IgD-negative memory B cell (primary cell): ENCODE measurements at regions not wholly inside any gene's neighbourhood (a gene's known extent, or its start where the extent isn't known, plus 50 kb on each side); places are given as distances from the start of the nearest gene placed in this dataset.
"Not testable (repeated sequence)": the region's sequence is repeated elsewhere in the genome, so short reads cannot be mapped to it uniquely, and the experiment has no call there.

Experiments used
- H3K27ac Mint-ChIP-seq, 3 donors: one replicate each; pipeline ENCODE4 v1.8.0; 2020 to 2022; ENCODE audit warnings: mild to moderate bottlenecking in 3 of 3, mixed read lengths in 3 of 3, moderate library complexity in 1 of 3
- H3K27me3 Mint-ChIP-seq: one replicate; pipeline ENCODE4 v1.8.0; 2021; ENCODE audit warnings: mixed read lengths
- H3K36me3 Mint-ChIP-seq: one replicate; pipeline ENCODE4 v1.8.0; 2020; ENCODE audit warnings: mild to moderate bottlenecking, mixed read lengths
- H3K4me1 Mint-ChIP-seq, 3 donors: one replicate each; pipeline ENCODE4 v1.8.0; 2020 to 2022; ENCODE audit warnings: mixed read lengths in 3 of 3, mild to moderate bottlenecking in 1 of 3
- H3K4me3 Mint-ChIP-seq, 4 donors: one replicate each; pipeline ENCODE4 v1.8.0; 2020 to 2022; ENCODE audit warnings: mild to moderate bottlenecking in 4 of 4, mixed read lengths in 4 of 4, moderate library complexity in 3 of 4
- H3K9me3 Mint-ChIP-seq, 3 donors: one replicate each; pipeline ENCODE4 v1.8.0; 2020 to 2021; ENCODE audit warnings: mixed read lengths in 3 of 3, mild to moderate bottlenecking in 1 of 3

DNA sequence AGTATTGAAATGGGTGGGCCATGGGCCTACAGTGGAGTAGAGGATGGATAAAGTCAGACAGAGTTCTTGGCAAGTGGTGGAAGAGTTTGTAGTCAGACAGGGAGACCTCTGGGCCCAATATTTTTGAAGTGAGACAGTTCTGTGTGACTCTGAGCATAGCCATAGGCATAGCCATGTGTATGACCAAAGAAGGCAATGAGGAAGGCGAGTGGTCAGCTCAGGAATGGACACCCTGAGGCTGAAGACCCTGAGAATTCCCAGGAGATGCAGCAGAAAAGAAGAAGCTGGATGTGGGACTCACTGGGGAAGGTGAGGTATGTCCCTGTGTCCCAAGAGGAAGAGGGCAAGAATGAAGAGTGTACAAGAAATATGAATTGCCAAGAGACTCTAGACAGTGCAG, 210.6 kb upstream of the IRF2BP2 start:
- peaks cover 2% of the 10 kb centered on the region for H3K36me3 Mint-ChIP-seq
- H3K27me3 Mint-ChIP-seq, result no peaks in the 10 kb centered on the region
- H3K4me1 Mint-ChIP-seq, result no peaks in the 10 kb centered on the region
- H3K9me3 Mint-ChIP-seq, result no peaks in the 10 kb centered on the region
- no peak overlapping the region for H3K27ac Mint-ChIP-seq
- H3K4me3 Mint-ChIP-seq, result no peak overlapping the region

DNA sequence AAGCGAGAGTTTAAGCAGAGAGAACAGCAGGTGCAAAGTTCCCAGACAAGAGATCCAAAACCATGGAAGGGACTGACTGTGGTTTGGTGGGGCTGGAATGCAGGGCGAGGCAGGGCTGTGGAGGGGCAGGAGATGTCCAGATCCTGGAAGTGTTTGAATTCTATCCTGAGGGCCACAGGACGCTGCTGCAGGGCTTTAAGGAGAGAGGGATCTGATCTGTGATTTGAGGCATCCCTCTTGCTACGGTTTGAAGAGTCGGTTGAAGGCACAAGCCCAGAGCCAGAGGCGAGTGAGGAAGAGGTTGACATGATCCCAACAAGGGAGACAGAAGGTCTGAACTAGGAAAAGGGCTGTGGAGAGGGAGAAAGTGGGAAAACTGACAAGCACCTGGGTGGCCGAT, 209.9 kb upstream of the IRF2BP2 start:
- H3K27me3 Mint-ChIP-seq, H3K36me3 Mint-ChIP-seq, H3K9me3 Mint-ChIP-seq, H3K27ac Mint-ChIP-seq, H3K4me1 Mint-ChIP-seq, H3K4me3 Mint-ChIP-seq: not testable (repeated sequence)

DNA sequence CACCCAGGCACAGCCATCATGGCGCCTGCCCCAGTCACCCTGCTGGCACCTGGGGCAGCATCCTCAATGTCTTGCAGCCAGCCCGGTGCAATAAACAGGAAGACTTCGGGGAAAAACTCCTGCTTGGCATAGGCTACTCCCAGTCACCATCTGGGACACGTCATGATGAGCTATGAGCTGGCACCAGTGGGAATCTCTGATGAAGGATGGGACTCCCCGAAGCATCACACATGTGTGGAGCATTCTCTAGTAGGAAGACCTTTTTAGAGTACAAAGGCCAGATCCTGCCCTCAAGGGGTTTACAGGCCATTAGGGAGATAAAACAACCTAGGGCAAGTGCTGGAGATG, 208.0 kb upstream of the IRF2BP2 start:
- not testable (repeated sequence) for H3K36me3 Mint-ChIP-seq, H3K4me3 Mint-ChIP-seq, H3K9me3 Mint-ChIP-seq, H3K27me3 Mint-ChIP-seq, H3K4me1 Mint-ChIP-seq, H3K27ac Mint-ChIP-seq

DNA sequence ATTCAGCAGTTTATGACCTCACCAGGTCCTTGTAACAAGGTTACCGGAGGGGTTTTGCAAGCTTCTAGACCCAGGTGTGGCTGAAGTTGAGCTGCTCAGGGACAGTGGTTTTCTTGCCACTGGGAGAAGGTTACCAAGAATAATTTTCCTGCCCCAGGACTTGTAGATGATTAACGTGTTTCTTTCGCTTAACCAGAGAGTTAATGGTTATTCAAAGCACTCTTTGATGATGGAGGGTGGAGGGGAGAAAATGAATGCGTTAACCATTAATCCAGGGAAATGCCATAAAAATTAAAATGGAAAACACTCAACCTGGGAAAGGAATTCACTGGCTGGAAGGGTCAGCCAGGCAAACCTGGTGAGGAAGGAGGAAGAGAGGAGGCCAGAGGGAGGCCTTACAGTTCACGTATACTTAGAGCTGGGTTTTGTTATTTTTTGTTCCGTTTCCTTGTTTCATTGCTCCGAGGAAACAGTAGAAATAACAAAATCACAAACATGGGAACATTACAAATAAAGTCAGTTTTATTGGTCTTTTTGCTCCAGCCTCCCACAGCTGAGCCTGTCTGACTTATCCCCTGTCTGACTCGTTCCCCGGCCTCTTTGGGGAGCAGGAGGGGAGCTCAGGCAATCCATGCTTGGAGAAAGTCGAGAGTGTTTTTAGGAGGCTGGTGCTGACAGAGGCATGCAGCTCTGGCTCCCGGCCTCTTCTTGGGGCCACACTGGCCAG, 207.5 kb upstream of the IRF2BP2 start:
- H3K27me3 Mint-ChIP-seq, H3K36me3 Mint-ChIP-seq, H3K9me3 Mint-ChIP-seq, H3K27ac Mint-ChIP-seq, H3K4me3 Mint-ChIP-seq, H3K4me1 Mint-ChIP-seq: not testable (repeated sequence)

DNA sequence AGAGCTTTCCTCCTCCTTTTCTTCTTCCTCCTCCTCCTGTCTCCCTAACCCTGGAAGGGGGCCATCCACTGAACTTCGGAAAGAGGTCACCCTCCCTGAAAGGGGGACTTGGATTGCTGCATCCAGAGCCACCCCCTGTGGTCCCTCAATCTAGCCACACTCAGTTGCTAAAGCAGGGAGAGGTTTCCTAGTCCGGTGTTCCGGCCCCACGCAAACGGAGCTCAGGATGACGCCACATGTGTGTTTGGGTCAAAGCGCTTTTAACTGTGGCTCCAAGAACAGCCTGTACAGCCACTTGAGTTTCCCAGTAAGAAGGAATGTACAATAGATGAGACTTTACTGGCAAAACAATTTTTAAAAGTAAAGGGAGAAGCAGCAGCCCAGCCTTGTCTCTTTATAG, 206.9 kb upstream of the IRF2BP2 start:
- H3K36me3 Mint-ChIP-seq, H3K4me1 Mint-ChIP-seq, H3K27ac Mint-ChIP-seq, H3K9me3 Mint-ChIP-seq, H3K27me3 Mint-ChIP-seq, H3K4me3 Mint-ChIP-seq: not testable (repeated sequence)

DNA sequence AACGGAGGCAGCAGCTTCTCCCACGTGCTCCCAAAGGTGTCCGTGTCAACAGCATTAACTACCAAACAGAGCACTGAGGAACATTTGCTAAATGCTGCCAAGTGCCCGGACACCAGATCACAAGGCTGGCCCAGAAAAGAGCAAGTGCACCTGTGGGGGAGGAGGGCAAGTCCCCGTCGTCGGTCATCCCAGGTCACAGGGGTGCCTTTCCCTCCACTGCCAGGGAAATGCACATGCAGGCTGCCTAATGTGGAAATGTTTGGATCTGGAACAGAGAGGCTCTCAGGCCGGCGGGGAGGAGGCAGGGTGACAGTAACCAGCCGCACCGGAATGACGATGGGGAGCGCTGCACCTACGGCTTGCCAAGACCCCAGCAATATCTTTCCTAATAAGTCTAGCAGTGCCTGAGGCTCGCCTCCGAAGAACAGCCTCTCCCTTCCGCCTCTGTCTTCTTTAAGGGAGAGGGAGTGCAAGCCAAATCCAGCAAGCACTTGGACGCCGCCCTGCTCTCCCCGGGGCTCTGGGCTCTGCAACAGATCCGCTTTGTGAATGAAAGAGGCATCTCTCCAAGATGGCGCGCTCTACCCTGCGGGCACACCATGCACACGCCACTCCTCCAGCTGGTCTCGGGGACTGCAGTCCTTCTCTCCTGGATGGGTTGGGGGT, 206.3 kb upstream of the IRF2BP2 start:
- not testable (repeated sequence) for H3K27ac Mint-ChIP-seq, H3K9me3 Mint-ChIP-seq, H3K36me3 Mint-ChIP-seq, H3K4me3 Mint-ChIP-seq, H3K4me1 Mint-ChIP-seq, H3K27me3 Mint-ChIP-seq

DNA sequence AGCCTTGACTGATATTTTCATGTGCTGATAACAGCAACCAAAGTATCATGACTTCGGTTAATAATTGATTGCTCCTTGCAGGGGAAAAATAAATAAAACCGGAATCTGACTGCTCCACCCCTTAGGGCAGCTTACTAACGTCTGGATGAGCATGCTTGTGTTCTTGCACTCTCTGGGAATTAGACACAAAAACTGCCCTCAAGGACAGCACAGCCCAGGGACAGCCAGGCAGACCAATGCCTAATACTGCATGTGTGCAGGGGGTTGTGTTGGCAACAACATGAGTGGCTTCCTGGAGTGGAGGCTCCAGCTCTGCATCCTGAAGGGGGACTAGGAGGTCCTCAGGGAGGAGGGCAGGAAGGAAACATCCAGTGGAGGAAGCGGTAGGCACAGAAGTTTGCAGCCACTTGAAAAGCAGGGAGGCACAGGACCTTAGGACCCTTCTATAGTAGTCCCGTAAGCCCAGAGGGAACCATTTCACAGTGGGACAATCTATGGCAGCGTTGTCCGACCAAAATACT, 205.4 kb upstream of the IRF2BP2 start:
- H3K4me3 Mint-ChIP-seq, H3K27me3 Mint-ChIP-seq, H3K9me3 Mint-ChIP-seq, H3K4me1 Mint-ChIP-seq, H3K27ac Mint-ChIP-seq, H3K36me3 Mint-ChIP-seq: not testable (repeated sequence)

DNA sequence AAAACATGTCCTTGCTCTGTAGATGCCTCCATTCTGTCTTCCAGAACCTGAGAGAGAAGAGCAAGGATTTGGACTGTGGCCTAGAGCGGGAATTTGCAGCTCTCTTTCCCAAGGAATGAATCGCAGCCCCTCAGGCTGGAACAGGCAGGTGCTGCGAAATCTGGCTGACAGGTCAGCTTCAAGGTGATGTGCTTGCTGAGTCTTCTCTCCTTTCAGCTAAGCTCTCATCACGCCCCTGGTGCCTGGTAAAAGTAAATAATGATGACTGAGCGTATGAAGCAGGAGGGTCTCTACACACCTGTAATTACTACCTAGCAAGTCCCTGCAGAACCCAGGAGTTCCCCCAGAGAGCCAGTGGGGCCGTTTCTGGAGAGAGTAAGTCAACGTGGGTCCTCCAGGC, 204.3 kb upstream of the IRF2BP2 start:
- not testable (repeated sequence) for H3K4me3 Mint-ChIP-seq, H3K9me3 Mint-ChIP-seq, H3K27me3 Mint-ChIP-seq, H3K36me3 Mint-ChIP-seq, H3K4me1 Mint-ChIP-seq, H3K27ac Mint-ChIP-seq

DNA sequence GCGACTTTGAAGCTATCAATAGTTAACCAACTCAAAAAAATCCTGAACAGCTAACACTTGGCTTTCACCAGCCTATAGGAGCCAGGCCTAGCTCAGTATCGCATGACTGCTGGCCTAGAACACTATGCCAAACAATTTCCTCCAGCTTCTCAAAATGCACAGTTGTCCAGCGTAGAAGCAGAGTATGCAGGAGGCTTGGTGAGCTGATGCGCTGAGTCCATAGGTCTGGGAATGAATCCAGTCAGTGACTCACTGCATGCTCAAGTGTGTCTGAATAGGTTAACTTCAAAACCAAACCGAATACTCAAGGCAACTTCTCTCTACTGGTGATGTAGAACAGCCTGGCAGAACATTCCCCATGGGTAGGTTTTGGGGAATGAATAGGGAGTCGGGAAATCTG, 201.8 kb upstream of the IRF2BP2 start:
- not testable (repeated sequence) for H3K4me3 Mint-ChIP-seq, H3K4me1 Mint-ChIP-seq, H3K27ac Mint-ChIP-seq, H3K36me3 Mint-ChIP-seq, H3K27me3 Mint-ChIP-seq, H3K9me3 Mint-ChIP-seq

DNA sequence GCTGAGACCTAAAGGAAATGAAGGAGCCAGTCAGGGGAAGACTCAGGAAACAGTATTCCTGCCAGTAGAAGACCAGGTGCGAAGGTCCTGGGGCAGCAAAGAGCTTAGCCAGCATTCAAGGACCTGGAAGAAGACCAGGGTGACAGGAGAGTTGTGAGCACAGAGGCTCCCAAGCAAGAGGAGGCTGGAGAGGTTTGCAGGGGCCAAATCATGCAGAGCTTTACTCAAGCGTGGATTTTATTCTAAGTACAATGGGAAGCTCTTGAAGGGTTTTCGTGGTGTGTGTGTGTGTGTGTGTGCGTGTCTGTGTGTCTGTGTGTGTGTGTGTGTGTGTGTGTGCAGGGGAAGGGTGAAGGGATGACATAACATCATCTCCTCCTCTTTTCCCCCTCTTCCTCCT, 200.7 kb upstream of the IRF2BP2 start:
- H3K4me3 Mint-ChIP-seq, H3K27ac Mint-ChIP-seq, H3K36me3 Mint-ChIP-seq, H3K9me3 Mint-ChIP-seq, H3K27me3 Mint-ChIP-seq, H3K4me1 Mint-ChIP-seq: not testable (repeated sequence)

DNA sequence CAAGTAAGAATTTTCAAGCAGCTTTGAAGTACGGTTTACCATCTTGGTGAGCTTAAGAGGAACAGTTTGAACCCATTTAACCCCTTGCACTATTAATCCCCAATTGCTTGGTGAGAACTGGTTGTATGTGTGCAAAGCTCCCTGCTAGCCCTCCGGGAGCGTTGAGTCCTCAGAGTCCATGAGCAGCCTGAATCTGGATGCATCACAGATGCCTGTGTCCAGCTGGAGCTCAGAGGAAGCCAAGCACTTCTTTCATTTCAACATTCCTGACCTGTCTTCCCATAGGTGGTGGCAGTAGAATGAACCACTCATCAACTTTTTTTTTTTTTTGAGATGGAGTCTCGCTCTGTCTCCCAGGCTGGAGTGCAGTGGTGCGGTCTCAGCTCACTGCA, 199.9 kb upstream of the IRF2BP2 start:
- not testable (repeated sequence) for H3K9me3 Mint-ChIP-seq, H3K27ac Mint-ChIP-seq, H3K27me3 Mint-ChIP-seq, H3K36me3 Mint-ChIP-seq, H3K4me3 Mint-ChIP-seq, H3K4me1 Mint-ChIP-seq

DNA sequence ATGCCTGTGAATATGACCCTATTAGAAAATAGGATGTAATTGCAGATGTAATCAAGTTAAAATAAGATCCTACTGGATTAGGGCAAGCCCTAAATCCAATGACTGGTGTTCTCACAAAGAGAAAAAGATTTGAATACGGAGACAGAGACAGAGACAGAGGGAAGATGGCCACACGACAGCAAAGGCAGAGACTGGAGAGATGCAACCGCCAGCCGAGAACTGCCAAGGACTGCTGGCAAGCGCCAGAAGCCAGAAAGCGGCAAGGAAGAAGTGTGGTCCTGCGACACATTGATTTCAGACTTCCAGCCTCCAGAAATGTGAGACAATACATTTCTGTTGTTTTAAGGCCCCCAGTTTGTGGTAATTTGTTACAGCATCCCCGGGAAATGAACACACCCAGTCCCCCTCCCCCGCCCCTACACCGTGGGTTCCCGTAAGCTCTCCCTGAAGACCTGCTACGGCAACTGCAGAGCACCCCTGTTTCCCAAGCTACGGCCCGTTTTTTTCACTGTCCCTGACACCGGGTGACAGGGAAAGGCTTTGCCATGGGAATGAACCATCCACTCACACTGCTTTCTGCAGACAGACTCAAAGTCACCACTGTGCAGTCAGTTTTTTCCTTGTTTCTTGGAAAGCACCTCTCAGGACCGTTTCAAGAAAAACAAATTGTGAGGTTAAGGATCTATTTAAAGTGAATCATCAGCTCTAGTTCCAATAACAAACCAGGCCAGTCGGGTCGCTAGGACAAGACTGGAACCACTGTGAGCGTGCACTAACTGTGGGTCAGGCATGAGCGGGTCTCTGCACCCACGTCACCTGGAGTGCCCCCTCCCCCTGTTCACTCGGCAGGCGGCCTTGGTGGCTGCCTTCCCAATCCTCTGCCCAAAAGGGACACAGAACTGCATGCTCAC, 199.2 kb upstream of the IRF2BP2 start:
- not testable (repeated sequence) for H3K36me3 Mint-ChIP-seq, H3K27me3 Mint-ChIP-seq, H3K4me1 Mint-ChIP-seq, H3K9me3 Mint-ChIP-seq, H3K4me3 Mint-ChIP-seq, H3K27ac Mint-ChIP-seq

DNA sequence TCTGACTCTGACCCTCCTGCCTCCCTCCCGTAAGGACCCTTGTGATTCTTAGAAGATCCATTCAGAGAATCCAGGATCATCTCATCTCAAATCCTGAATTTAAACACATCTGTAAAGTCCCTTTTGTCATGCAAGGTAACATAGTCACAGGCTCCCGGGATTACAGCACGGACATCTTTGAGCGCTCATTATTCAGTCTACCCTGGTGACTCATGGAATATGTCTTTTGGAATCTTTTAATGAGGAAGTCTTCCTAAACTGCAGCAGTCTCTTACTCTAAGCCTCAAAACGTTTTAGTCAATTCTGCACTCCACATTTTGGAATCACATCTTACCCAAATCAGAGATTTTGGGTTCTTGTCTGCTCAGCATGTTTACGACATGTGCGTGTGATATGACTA, 198.5 kb upstream of the IRF2BP2 start:
- H3K9me3 Mint-ChIP-seq, H3K27me3 Mint-ChIP-seq, H3K27ac Mint-ChIP-seq, H3K36me3 Mint-ChIP-seq, H3K4me1 Mint-ChIP-seq, H3K4me3 Mint-ChIP-seq: not testable (repeated sequence)

DNA sequence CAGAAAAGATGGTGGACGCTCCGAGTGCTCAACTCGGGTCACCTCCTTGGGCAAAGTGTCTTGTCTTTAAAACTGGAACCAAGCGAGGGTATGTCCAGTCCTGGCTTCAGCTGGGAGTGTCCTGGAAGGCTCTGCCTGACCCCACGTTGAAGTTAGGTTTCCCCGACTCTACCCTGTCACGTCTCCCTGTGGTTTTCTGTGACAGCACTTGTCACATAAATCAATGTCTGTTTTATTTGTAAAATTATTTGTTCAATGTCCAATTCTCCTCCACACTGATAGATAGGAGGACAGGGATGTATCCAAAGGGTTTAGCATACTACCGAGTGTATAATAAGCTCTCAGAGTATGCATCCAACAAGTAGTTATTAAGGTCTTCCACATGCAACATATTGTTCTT, 197.7 kb upstream of the IRF2BP2 start:
- H3K27me3 Mint-ChIP-seq, H3K9me3 Mint-ChIP-seq, H3K36me3 Mint-ChIP-seq, H3K4me3 Mint-ChIP-seq, H3K4me1 Mint-ChIP-seq: not testable (repeated sequence)
- H3K27ac Mint-ChIP-seq, result peak overlapping the region in 1 of 3 donors; percentile 77

DNA sequence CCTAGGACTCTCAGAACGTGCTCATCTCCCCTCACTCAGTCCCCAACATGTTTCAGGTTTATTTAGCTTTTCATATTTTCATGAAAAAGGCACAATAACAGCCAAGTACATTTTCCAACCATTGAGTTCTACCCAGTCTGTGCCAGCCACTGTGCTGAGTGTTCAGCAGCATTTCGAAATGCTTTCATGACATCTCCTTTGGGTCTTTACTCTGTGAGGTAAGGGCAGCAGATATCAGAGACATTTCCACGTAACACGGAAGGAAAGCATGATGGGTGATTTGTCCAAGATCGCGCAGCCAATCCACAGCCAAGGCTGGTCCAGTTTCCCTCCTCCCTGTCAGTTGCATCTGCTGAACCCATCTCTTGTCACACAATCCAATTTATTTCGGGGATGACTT, 192.6 kb upstream of the IRF2BP2 start:
- not testable (repeated sequence) for H3K36me3 Mint-ChIP-seq, H3K9me3 Mint-ChIP-seq, H3K4me1 Mint-ChIP-seq, H3K27me3 Mint-ChIP-seq, H3K27ac Mint-ChIP-seq
- peak overlapping the region in 1 of 4 donors; percentile 12 for H3K4me3 Mint-ChIP-seq

DNA sequence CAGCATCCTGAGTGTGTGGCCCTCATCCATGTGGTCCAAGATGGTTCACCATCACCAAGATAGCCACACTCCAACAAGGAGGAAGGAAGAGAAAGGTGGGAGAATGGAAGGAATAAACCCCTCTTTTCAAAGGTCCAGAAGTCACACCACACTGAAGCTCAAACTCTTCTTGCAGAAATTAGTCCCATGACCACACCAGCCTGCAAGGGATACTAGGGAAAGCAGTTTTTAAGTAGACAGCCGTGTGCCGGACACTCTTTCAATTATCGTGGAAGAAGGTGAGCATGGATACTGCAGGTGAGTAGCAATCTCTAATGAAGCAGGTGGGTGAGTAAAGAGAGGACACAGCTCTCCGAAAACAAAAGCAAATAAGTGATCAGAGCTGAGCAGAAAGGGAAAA, 191.7 kb upstream of the IRF2BP2 start:
- not testable (repeated sequence) for H3K4me1 Mint-ChIP-seq, H3K36me3 Mint-ChIP-seq, H3K9me3 Mint-ChIP-seq, H3K27ac Mint-ChIP-seq, H3K27me3 Mint-ChIP-seq, H3K4me3 Mint-ChIP-seq
